ENCODE measurements at regions not wholly inside any gene's neighbourhood (a gene's known extent, or its start where the extent isn't known, plus 50 kb on each side); places are given as distances from the start of the nearest gene placed in this dataset.

DNA sequence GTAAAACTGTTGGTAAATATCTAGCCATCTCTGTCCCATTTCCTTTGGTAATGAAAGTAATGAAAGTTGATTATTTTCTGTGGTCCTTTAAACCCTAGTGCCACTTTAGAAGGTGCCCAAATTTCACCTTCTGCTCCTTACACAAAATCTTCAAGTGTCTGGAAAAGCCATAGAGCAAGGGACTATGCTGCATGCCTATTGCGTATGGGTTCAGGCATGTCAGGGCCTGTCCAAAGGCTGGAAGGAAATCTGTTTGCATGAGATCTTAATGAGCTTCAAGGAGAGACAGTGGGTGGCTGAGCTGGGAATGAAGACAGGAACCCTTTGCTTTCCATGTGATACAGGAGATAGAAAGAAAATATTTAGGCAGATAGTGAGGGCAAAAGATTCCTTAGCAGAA is 66.6 kb upstream of the CCN6 start:
- DNase-seq: no peak

DNA sequence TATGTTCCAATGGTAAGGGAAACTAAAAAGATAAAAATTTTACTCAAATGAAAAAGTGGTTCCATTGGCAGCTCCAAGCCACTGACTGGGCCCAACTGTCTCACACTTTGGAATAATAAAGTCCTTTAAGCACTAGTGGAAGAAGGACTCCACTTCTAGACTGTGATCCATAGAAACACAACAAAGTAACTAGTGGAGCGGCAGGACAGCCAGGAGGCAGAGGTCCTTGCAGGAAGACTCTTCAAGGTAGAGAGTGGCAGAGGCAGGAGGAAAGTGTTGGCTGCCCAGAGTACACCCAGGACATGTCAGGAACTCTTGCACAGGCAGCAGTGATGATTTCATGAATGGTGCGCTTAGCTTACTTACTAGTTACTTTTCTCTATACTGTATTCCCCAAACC is 65.0 kb upstream of the CCN6 start:
- no peak for DNase-seq

DNA sequence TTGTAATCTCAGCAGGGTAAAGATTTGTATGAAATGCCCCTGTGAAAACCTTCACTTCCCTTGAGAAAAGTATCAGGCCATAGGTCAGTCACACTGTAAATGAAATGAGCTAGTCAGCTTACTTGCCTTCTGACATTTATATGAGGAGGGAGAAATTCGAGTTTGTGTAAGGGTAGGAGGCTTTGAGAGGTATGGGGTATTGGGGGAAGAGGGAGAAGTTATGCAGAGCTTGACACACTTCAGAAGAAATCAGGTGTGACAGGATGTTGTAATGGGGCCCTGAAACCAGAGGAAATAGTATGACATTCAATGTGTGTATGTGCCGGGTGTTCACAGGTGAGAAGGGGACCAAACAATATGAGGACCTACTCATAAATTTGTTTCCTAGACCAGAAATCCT is 64.2 kb upstream of the CCN6 start:
- peak; percentile 61 for DNase-seq

DNA sequence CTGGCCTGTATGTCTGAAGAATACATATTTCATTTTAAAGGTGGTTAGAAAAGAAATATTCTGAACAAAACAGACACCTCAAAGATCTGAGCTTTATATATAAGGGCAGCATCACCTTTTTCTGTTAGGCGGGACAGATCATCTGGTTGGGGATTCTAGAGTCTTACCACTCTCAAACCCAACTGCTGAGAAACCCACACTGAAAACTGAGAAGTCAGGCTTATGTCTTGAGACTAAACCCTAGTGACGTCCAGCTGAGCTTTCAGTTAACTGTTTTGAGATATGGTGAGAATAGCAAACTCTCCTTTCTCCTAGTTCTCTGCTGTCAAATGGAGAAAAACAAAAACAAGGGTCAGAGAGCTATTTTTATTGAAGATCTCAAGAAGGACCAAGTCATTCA is 63.7 kb upstream of the CCN6 start:
- DNase-seq: no peak

DNA sequence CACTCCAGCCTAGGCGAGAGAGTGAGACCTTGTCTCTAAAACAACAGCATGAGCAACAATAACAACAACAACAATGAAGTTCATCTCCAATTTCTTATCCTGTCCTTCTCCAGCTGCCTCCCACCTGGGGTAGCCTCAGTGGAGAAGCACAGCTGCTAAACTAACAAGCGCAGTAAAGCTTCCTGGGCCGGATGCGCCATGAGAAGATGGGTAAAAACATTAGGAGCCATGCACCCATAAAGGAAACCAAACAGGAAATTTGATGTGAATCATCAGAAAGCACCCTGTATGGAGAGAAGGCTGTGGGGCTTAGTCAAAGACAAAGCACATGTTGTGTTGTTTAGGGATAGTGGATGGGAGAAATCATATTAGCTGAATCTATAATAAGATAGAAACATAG is 61.1 kb upstream of the CCN6 start:
- peak; percentile 72 for DNase-seq

DNA sequence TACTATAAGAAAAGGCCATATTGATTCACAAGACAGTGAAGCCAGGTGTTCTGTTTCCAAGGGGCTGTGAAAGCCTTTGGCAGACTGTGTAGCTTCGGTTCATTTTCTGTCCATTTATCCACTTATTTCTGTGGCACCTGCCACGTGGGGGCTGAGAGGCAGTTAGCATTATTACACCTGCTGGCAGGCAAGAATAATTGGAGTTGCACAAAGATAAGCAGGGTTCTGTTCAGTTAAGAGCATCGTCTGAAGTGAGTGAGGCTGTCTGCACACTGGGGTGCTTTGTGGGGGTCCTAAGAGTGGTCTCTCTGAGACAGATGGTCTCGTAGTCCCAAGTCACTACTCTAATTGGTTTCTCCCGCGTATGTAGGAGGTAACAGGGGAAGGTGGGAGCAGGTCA is 60.6 kb upstream of the CCN6 start:
- DNase-seq: no peak

DNA sequence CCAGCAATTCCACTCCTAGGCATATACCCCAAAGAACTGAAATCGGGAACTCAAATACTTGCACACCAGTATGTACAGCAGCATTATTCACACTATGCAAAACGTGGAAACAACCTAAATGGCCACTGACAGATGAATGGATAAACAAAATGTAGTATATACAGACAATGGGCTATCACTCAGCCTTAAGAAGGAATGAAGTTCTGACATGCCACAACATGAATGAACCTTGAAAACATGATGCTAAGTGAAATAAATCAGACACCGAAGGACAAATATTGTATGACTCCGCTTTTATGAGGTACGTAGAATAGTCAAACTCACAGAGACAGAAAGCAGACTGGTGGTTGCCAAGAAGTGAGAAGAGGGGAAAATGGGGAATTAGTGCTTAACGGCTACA is 59.1 kb upstream of the CCN6 start:
- DNase-seq: no peak

DNA sequence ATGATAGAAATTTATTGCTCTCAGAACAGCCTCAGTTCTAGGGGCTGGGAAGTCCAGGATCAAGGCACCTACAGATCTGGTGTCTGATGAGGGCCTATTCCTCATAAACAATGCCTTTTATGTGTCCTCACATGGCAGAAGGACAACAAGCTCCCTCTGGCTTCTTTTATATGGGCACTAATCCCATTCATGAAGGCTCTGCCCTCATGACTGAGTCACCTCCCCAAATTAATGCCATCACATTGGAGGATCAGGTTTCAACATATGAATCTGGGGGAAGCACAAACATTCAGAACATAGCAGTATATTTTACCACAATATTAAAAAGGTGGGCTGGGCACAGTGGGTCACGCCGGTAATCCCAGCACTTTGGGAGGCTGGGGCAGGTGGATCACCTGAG is 58.5 kb upstream of the CCN6 start:
- no peak for DNase-seq

DNA sequence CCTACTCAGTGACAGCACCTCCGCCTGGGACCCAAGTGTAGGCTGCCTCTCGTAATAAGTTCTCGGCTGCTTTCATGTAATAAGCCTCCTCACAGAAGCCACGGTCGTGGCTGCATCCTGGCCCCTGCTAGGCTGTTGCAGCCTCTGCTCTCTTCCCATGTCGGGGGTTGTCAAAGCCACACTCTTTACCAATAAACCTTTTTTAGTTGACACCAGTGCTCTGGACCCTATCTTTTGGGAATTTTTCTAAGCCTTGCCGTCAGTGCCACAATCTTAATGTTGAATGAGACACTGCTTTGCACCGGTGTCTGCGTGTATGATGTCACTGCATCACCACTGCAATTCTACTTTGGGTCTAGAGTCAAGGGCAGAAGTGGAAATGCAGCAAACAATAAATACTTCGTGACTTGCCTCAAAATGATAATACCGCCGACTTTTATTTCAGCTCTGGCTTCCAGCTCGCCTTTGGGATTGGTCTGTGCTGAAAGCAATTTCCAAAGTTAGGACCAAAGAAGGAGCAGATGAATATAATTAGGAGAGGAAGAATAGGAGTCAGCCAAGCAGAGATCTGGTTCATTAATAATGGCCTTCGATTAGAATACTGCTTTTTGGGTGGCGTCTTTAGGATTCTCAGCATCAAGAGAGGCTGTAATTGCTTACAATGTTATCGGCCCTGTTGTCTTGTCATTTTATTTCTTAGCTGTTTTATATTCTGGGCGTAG is 57.6 kb upstream of the CCN6 start:
- peak; percentile 60 for DNase-seq

DNA sequence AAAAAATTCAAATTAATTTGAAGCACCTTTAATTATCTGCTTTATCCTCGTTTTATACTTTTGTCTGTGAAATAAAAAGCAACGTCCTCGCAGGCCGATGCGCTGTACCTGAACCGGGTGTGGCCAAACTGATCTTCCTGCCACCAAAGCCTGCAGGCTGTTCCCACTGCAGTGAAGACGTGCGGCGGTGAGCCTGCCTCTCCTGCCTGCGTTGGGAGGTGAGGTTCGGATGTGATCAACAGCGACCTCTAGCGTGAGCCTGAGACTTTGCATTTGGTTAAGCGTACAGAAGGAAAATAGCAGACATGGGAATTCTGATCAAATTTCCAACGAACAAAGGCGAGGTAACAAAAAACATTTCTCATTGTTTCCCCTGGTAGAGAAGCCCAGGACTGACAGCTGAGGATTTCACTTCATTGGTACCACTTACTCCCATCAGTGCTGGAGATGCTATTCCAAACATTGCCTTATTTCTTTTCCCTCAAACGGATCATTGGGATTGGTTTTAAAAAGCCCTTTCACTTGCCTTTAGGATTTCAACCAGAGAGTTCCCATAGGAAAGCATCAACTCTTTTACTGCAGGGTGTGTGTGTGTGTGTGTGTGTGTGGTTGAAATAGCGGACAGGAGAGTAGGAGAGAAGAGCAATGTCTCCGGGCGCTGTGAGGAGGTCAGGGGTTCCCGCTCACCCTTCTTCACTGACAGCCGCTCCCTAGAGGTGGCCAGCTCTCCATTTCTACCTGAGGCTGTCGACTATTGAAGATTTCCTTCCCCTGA is 56.6 kb upstream of the CCN6 start:
- DNase-seq: peak; percentile 87

DNA sequence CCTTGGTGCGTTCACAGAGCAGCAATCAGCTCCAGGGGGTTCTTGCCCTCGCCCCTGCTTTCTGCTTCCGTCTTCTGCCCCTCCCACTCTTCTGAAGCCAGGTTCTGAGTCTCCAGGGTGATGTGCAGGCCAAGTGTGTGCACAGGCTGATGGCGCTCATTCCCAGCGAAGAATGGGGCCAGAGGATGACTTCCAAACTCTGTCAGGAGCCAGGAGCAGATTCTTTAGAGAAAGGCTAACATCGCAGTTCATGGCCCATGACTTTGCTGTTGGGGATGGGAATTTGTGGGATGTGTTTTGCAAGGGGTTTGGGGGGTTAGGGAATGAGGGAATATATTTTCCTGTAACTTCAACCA is 56.1 kb upstream of the CCN6 start:
- DNase-seq: no peak

DNA sequence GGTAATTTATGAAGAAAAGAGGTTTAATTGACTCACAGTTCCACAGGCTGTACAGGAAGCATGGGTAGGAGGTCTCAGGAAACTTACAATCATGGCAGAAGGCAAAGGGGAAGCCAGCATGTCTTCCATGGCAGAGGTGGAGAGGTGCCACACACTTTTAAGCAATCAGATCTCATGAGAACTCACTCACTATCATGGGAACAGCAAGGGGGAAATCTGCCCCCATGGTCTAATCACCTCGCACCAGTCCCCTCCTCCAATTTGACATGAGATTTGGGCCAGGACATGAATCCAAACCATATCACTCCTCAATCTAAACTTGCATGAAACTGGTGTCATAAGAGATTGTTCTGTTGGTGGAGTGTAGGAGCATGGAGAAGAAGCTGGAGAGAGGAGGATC is 51.6 kb upstream of the CCN6 start:
- no peak for DNase-seq
